ENCODE measurements at regions not wholly inside any gene's neighbourhood (a gene's known extent, or its start where the extent isn't known, plus 50 kb on each side); places are given as distances from the start of the nearest gene placed in this dataset.

DNA sequence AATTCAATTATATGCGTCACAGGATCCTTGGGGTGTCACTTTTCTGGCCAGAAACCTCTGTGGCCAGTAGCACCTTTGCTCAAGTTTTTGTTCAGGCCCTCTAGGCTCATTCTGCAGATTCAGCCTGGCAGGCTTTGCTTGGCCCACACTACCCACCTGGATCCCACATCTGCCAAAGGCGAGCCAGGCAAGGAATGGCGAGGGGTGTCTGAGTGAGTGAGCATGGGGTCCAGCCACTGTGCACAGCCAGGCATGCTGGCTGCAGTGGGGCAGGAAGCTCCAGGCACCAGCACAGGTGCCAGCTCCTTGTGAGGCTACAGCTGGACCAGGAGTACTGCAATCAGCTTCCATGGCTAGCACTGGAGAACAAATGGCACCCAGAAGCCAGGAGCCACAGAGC is 914.9 kb downstream of the FSTL5 start:
- TF ChIP-seq, protein P1, sequence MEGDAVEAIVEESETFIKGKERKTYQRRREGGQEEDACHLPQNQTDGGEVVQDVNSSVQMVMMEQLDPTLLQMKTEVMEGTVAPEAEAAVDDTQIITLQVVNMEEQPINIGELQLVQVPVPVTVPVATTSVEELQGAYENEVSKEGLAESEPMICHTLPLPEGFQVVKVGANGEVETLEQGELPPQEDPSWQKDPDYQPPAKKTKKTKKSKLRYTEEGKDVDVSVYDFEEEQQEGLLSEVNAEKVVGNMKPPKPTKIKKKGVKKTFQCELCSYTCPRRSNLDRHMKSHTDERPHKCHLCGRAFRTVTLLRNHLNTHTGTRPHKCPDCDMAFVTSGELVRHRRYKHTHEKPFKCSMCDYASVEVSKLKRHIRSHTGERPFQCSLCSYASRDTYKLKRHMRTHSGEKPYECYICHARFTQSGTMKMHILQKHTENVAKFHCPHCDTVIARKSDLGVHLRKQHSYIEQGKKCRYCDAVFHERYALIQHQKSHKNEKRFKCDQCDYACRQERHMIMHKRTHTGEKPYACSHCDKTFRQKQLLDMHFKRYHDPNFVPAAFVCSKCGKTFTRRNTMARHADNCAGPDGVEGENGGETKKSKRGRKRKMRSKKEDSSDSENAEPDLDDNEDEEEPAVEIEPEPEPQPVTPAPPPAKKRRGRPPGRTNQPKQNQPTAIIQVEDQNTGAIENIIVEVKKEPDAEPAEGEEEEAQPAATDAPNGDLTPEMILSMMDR (IDR thresholded peaks at IDR 0.05) = no peak
- no peak for TF ChIP-seq POLR2A (IDR thresholded peaks at IDR 0.05)
